HUDEP-2 (cell line): ENCODE measurements at regions not wholly inside any gene's neighbourhood (a gene's known extent, or its start where the extent isn't known, plus 50 kb on each side); places are given as distances from the start of the nearest gene placed in this dataset.
A peak's percentile ranks its signal among the peaks of the same experiment; 100 is the strongest.

Experiments
- DNase-seq, 76 experiments: peaks; one replicate each; lab custom pipeline; 2025; ENCODE audit not compliant: unreplicated experiment in 76 of 76; lab: John Stamatoyannopoulos, UW

DNA sequence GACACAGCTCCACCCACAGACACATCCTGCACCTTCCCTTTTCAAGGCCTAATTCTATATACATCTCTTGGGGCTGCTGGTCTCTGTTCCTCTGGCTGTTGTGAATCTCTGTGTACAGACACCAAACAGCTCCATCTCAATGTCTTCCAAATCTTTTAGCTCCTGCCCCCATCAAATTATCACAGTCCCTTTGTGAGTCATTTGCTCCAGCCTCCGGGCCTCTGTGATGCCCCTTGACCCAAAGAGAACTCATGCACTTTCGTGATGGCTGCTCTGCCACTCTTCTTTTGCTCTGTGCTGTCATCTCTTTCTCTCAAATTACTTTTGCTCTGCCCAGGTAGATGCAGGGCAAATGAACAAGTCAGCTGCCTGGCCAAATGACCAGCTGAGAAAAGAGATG lies 369.0 kb upstream of the CDIN1 start:
- no peak for DNase-seq

DNA sequence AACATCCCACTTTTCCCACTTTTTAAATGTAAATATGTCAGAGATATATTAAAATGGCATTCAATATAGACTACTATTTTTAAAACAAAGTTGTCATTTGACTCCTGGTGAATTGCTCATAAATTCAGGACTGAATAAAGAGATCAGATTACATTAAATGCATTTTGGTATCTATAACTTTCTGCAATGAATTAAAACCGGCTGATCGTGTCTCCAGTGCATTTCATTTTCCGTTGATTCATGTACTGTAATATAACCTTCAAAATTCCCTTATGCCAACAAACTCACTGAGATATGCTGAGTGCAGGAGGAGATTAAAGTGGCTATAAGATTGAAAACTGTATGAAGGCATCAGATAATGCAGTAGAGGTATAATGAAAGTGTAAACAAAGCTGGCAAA lies 361.1 kb upstream of the CDIN1 start:
- no peak for DNase-seq

DNA sequence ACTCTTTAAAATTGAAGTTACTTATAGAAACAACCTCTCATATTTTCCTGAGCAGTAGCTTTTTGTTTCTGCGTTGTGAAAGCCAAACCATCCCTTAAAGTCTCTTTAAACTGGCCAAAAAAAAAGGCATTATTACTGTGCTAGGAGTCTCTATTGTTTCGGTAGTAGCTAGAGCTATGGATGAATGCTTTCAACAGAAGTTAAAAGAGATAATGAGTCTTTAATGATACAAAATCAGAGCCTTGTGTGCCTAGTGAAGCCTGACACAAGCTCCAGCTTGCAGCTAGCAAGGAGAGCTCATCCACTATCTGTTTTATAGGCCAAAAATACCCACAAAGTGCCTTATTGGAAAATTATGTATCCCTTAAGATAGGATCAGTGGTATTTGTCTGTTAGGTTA lies 360.4 kb upstream of the CDIN1 start:
- no peak for DNase-seq

DNA sequence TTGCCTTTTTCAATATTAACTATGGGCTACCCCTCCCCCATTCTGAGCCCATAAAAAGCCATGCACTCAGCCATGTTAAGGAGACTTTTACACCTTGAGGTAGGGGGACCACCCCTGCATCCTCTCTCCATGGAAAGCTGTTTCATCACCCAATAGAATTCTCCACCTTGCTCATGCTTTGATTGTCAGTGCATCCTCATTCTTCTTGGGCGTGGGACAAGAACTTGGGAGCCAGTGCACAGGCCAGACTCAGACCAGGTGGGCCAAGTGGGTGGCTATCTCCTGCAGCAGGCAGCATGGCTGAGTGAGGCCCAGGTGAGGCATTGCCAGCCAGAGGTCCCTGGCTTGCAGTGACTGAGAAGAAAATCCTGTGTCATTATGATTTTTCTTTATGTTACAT lies 357.4 kb upstream of the CDIN1 start:
- DNase-seq = no peak

DNA sequence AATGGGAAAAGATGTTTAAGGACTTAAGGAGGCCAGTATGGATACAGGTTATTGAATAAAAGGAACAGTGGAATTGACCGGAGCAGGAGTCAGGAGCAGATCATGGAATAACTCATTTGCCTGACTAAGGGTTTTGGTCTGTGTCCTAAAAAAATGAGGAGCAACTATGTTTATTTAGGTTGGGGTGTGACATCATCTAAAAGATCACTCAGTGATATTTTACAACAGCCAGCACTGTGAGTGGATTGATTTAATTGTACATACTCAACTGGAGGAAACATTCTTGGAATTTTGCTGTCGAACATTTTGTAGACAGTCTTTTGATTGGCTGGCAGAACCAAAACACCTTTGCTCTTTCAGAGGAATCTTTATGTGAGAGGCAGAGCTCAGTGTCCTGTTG lies 348.6 kb upstream of the CDIN1 start:
- no peak for DNase-seq

DNA sequence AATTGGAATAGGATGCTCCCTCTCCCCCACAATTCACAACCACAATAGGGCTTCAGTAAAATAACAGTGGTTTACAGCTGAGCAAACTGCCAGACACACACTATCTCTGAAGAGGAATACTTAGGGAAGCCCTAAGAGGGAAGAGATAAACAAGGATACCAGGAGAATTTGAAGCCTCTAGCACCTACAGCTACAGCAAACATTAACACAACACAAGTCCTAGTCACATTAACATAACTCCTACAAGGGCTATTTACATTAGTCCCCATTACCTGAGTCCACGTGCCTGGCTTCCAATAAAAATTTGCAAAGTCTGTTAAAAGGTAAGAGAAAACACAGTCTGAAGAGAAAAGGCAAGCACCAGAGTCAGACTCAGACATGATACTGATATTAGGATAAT lies 346.9 kb upstream of the CDIN1 start:
- DNase-seq = no peak

DNA sequence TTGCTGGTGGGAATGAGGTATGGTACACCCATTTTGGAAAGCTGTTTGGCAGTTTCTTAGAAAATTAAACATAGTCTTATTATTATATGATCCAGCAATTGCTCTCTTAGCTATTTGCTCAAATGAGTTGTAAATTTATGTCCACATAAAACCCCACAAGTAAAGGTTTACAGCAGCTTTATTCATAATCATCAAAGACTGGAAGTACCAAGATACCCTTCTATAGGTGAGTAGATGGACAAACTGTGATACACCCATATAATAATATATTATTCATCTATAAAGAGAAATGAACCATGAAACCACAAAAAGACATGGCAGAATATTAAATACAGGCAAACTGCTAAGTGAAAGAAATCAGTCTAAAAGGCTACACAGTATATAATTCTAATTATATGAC lies 344.7 kb upstream of the CDIN1 start:
- DNase-seq = no peak

DNA sequence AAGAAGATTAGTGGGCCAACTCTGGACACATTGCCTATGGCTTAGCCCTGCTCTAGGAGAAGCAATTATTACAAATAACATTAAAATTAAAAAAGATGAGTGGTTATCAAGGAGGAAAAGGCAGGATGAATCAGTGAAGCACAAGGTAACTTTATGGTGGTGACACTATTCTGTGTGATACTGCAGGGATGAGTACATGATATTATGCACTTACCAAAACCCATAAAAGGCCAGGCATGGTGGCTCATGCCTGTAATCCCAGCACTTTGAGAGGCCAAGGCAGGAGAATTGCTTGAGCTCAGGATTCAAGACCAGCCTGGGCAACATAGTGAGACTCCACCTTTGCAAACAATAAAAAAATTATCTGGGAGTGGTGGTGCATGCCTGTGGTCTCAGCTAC lies 344.3 kb upstream of the CDIN1 start:
- DNase-seq = no peak

DNA sequence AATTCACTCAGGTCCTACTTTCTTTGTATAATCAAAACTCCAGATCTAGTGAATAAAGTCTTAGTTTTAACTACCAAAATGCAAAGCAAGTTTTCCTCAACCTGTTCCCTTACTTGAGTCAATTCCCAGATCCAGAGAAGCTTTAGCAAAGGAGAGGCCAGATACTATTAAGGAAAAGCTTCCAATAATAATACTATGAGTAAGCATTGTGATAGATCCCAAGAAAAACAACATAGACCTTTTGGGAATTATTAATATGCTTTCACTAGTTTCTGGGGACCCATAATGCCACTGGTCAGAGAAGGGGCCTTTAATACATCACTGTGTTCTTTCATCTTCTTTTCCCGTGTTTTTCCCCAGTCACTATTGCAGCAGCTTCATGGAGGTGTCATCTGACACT lies 339.9 kb upstream of the CDIN1 start:
- no peak for DNase-seq

DNA sequence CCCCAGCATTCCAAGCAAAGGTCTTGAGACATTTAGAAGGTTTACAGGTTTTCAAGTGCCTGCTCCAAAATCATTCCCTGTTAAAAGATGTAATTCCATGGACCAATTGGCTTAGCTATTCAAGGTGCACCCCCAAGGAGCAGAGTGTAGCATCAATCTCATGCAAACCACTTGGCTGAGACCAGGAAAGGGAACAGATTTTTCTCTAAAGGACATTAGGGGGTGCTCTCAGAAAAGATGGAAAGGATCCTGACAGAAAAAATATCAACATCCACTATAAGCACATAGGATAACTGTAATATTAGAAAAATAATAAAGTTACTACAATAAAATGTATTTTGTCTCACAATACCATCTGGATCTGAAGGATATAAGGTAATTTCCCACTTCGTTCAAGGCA lies 328.0 kb upstream of the CDIN1 start:
- no peak for DNase-seq

DNA sequence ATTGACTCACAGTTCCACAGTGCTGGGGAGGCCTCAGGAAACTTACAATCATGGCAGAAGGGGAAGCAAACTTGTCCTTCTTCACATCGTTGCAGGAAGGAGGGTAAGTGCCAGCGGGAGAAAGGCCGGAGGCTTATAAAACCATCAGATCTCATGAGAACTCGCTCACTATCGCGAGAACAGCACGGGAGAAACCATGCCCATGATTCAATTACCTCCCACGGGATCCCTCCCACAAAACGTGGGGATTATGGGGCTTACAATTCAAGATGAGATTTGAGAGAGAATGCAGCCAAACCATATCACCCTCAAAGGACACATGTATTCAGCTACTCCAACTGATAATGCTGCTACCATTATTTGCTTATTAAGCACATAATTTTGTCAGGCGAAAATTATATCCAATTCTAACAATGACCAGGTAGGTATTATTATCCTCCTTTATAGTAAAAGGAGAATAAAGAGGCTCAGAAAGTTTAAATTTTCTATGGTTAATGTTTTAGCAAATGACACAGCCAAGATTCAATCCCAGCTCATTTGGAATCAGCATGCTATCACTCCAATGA lies 327.2 kb upstream of the CDIN1 start:
- DNase-seq = no peak

DNA sequence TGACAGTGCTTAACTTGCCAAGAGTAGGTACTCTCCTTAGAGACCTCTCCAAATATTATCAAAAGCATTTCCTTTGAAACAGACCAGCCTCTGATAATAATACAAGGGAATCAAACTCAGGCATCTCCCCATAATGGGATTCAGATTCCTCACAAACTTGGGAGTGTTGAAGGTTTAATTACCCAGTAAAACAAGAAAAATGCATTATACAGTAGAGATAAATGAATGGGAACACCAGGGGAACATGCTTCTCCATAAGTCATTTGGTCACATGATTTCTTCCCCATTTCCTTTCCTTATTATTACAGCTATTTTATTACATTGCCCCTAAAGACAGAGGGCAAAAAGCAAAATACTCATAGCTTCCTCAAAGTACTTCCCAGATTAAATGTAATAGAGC lies 325.0 kb upstream of the CDIN1 start:
- no peak for DNase-seq

DNA sequence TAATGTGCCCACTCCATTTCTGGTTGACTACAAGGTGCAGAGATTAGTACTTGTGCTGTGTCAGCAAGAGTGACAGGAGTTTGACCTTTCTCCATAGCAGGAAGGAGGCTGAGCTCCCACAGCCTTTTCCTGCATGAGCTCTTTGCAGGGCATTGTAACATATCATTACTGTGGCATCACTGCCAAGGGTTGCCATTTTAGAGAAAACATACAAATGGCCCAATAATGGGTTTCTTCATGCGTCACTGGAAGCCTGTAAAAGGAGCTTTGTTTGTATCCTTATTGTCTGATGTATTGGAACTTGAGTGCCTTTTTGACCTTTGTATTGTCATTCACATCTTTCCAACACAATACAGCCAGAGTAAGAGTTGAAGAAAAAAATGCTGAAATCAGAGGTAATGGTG lies 323.0 kb upstream of the CDIN1 start:
- DNase-seq = no peak

DNA sequence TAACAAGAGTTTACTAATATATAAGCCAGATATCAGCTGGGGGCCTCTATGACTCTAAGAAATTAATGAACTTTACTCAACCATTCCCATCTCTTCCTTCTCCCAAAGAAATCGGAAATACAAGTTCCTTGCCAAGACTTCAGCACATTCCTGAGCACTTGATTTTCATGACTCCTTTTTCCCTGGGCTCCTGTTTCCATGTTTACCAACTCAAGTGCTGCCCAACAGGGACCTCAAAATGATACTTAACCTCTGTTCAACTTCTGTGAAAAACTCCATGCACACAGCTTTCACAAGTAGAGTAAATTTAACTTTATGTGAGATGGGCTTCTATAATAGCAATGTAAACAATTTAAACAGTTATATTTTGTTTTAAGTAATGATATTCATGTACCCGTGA lies 315.8 kb upstream of the CDIN1 start:
- no peak for DNase-seq

DNA sequence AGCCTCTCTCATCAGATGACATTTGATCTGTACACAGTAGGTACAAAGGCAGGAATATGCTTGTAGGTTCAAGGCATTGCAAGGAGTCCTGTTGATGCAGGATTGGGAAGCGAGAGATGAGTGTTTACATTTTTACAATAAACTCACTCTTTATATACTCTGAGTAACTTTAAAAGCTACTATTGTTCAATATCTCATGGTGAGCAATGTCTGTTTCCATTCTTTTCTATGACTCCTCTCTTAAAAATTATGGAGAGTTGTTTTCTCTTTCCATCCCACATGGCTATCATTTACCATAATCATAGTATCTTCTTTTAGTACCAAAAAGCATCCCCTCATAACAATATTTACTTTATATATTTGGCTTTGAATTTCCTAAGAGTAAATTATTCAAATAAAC lies 314.0 kb upstream of the CDIN1 start:
- no peak for DNase-seq

DNA sequence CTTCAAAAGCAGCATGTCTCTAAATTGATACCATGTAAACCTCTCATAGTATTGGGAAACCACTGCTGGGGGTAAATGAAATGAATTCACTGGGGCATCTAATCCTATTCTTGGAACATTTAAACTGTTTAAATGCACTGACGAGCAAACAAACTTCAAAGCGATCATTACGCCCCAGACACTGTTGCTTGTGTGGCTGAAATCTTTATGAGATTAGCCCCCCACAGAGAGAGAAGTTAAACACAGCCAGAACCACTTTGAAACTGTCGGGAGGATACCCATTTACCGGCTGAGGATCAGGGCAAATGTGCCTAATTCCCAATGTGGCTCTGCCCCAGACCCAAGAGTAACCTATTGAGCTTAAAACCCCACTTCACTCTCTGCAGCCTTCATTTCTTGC lies 308.4 kb upstream of the CDIN1 start:
- no peak for DNase-seq

DNA sequence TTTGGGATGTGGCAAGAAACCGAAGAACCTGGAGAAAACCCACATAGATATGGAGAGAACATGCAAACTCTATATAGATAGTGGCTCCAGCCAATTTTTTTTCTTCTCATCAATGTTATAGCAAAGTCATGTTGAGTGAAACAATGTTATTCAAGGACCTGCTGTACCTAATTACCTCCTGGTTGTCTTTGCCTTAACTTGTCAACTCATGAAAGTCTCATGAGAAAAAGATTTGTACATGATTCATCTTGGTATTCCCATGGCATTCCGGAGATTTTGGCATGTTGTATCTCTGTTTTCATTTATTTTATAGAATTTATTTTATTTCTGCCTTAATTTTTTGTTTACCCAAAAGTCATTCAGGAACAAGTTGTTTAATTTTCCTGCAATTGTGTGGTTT lies 303.8 kb upstream of the CDIN1 start:
- DNase-seq = no peak

DNA sequence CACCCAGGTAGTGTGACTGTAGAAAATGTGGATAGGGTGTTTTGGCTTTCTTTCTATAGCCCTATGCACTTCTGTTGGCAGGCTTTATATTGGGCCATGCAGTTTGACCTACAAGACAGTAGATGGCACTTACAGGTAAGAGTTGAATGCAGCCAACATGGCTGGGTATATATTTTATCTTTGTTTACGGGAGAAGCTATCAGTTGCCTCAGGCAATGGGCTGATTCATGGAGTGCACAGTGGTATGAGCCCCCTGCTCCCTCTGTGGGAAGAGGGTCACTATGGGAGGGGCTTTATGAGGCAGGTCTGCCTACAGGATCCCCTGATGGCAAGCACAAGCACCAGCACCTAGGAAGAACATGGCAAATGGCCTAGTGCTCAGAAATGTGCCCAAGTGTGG lies 301.2 kb upstream of the CDIN1 start:
- peak in 19 of 76 experiments; percentile 1 to 51 (median 17) for DNase-seq

DNA sequence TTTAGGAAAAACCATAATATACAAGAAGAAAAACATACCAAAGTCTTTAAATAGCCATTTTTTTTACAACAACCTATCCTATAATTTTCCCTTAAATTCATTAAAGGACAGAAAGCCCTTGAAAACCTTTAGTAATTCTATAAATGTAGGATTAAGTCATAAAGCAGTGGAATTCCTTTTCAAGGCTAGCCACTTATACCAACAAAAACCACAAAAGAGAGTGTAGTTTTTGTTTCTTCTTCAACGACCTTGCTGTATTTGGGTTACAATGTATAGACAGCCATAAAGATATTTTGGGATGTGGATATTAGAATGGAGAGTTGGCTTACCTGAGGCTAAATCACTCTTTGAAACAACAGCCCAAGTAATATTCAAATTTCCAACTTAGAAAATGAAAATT lies 296.6 kb upstream of the CDIN1 start:
- no peak for DNase-seq

DNA sequence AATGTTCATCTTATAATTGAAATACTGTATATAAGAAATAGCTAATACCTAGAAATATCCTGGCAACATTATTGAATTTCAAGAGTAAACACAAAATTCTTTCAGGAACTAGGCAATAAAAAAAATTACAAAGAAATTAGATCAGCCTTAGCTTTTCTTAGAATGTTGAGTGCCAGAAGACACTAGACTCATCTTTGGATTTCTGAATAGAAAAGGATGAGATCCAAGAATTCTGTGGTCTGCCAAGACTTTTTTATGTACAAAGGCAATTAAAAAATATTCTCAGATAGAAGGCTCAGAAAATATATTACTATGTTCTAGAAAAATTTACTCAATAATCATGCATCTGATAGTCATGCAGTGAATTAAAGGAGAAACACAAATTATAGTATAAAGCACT lies 294.5 kb upstream of the CDIN1 start:
- no peak for DNase-seq

DNA sequence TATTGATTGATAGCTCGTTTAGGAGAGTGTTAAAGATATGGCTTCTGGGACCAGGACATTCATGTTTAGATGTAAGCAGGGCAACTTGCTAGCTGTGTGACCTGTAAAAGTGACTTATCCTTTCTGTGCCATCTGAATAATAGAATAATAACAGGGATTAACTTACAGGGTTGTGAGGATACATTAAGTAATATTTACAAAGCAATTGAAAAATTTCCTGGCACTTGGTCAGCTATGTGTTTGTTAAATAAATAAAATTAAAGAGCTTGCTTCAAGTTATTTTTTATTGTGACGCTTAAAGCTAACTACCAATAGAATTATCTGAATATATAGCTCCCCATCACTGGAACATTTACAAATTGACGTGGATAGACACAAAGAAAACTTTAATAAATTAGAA lies 287.9 kb upstream of the CDIN1 start:
- DNase-seq = no peak

DNA sequence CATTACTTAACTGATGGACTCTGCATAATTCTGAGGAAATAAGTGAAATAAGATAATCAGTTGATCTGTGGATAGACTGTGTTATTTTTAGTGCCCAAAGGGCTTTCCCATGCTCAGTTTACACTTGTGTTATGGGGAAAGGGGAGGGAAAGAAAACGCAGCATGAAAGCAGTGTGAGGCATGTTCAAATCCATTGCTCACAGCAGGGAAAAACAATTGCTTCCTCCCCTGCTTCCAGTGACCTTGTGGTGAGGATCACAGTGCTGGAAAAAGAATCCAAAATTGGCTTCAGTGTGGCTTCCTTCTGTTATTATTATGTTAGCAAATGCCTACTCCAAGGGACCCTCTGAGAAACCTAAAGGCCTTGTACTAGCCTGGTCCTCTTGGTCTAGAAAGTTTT lies 285.1 kb upstream of the CDIN1 start:
- no peak for DNase-seq

DNA sequence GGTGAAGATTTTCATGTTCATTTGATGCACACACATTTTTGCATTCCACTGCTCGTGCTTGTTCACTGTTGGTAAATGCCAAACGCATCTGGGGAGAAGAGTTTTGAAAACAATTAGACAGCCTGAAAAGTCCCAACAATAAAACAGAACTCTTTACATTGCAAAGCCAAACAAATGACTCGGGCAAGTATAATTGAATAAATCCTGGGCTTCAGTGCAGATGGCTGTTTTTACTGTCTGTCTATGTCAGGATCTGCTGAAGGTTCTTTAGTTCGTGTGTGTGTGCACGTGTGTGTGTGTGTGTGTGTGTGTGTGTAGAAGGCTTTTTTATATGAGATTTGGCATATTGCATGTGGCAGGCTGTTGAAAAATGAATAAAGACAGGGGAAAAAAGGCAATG lies 277.5 kb upstream of the CDIN1 start:
- DNase-seq = no peak

DNA sequence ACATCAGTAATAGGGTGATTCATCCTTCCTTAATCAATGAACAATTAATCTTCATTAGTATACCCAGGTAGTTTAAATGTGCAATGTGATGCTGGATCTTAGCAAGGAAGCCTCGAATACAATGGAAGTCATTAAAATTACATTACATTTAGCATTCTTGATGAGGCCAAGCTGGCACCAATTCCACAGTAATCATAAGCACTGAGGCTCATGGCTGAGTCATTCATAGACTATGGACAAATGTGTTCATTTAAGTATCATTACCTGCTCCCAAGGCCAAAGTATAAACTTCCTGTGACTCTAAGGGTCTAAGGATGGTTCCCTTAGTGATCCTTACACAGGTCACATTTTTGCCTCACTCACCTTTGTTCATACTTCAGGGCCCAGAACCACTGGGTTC lies 266.4 kb upstream of the CDIN1 start:
- DNase-seq = no peak
